Left lobe of liver (tissue), 2 donors: ENCODE measurements at regions not wholly inside any gene's neighbourhood (a gene's known extent, or its start where the extent isn't known, plus 50 kb on each side); places are given as distances from the start of the nearest gene placed in this dataset.
"Not testable (repeated sequence)": the region's sequence is repeated elsewhere in the genome, so short reads cannot be mapped to it uniquely, and the experiment has no call there.

ENCODE experiments used
- ATAC-seq: fragments of 200-7000 bp; cut with Tn5 transposase; one replicate; pipeline ENCODE4 v1.9.1; 2020; ENCODE audit warnings: mild to moderate bottlenecking, moderate library complexity
- DNase-seq: peaks from one replicate; pipeline ENCODE4 v3.0.0-alpha.2; 2020; ENCODE audit warnings: low spot score
- donor health status: DM: no; HTN: no; CAD: no; lungs with moderate emphysema.
- donor health status: DM: no; HTN: yes; CAD: no.

GRCh38 chr7:121504482-121504881 is 108.4 kb upstream of the FAM3C start:
- no peak for DNase-seq
- ATAC-seq = no peak

GRCh38 chr7:121503730-121504129 is 107.6 kb upstream of the FAM3C start:
- DNase-seq (no peak), ATAC-seq (no peak)

GRCh38 chr7:121503039-121503438 is 106.9 kb upstream of the FAM3C start:
- DNase-seq (no peak), ATAC-seq (no peak)

GRCh38 chr7:121501566-121501965 is 105.5 kb upstream of the FAM3C start:
- ATAC-seq (no peak), DNase-seq (no peak)

GRCh38 chr7:121500360-121501058 is 104.4 kb upstream of the FAM3C start:
- DNase-seq (no peak), ATAC-seq (no peak)

- no peak for ATAC-seq
- no peak for DNase-seq
Observed at GRCh38 chr7:121499624-121500023, 103.5 kb upstream of the FAM3C start.

- no peak for DNase-seq
- no peak for ATAC-seq
Observed at GRCh38 chr7:121498816-121499215, 102.7 kb upstream of the FAM3C start.

GRCh38 chr7:121497545-121497944 is 101.4 kb upstream of the FAM3C start:
- not testable (repeated sequence) for ATAC-seq, DNase-seq

GRCh38 chr7:121494516-121494915 is 98.4 kb upstream of the FAM3C start:
- DNase-seq (no peak), ATAC-seq (no peak)

GRCh38 chr7:121493553-121493952 is 97.4 kb upstream of the FAM3C start:
- no peak for DNase-seq
- ATAC-seq = no peak

GRCh38 chr7:121490309-121490708 is 94.2 kb upstream of the FAM3C start:
- DNase-seq = no peak
- ATAC-seq = no peak

- DNase-seq = no peak
- ATAC-seq = no peak
Observed at GRCh38 chr7:121489440-121489839, 93.3 kb upstream of the FAM3C start.

GRCh38 chr7:121488111-121488650 is 92.1 kb upstream of the FAM3C start:
- no peak for DNase-seq
- ATAC-seq = no peak

GRCh38 chr7:121486590-121486989 is 90.5 kb upstream of the FAM3C start:
- DNase-seq (no peak), ATAC-seq (no peak)

- DNase-seq = peak; percentile 44
Observed at GRCh38 chr7:121485467-121486243, 89.5 kb upstream of the FAM3C start.

GRCh38 chr7:121484089-121484763 is 88.1 kb upstream of the FAM3C start:
- DNase-seq = no peak
- ATAC-seq = peak; percentile 84

More at GRCh38 chr7:121485467-121486243, 89.5 kb upstream of the FAM3C start:
- peak; percentile 70 for ATAC-seq

GRCh38 chr7:121480566-121481335 is 84.6 kb upstream of the FAM3C start:
- ATAC-seq (no peak), DNase-seq (no peak)

- DNase-seq = no peak
- ATAC-seq = no peak
Observed at GRCh38 chr7:121480058-121480457, 84.0 kb upstream of the FAM3C start.

GRCh38 chr7:121479466-121479865 is 83.4 kb upstream of the FAM3C start:
- DNase-seq = no peak
- no peak for ATAC-seq

- peak; percentile 93 for ATAC-seq
- DNase-seq = peak; percentile 73
Observed at GRCh38 chr7:121475806-121476205, 79.7 kb upstream of the FAM3C start.

- DNase-seq = no peak
- no peak for ATAC-seq
Observed at GRCh38 chr7:121474301-121474673, 78.2 kb upstream of the FAM3C start.
